ENCODE measurements at regions not wholly inside any gene's neighbourhood (a gene's known extent, or its start where the extent isn't known, plus 50 kb on each side); places are given as distances from the start of the nearest gene placed in this dataset.

GRCh38 chr9:75499812-75500211 lies 390.7 kb upstream of the PCSK5 start:
- TF ChIP-seq CTCF (IDR thresholded peaks at IDR 0.05) (no peak), CBX8 (IDR thresholded peaks at IDR 0.05) (no peak), POLR2A (IDR thresholded peaks at IDR 0.05; ENCODE audit: low read length) (no peak), NPAS2 (CRISPR knock-in tag; IDR thresholded peaks at IDR 0.05; ENCODE audit: borderline replicate concordance) (no peak), CHD2 (IDR thresholded peaks at IDR 0.05; ENCODE audit: low read length, partially characterized antibody) (no peak), EP300 (IDR thresholded peaks at IDR 0.05) (no peak), RFX5 (IDR thresholded peaks at IDR 0.05) (no peak), CHD4 (IDR thresholded peaks at IDR 0.05; ENCODE audit: borderline replicate concordance) (no peak), NFE2L2 (conservative IDR thresholded peaks at IDR 0.05; ENCODE audit: low read length) (no peak), ZFP36 (IDR thresholded peaks at IDR 0.05; ENCODE audit: borderline replicate concordance, partially characterized antibody) (no peak), CEBPB (IDR thresholded peaks at IDR 0.05) (no peak), MAX (IDR thresholded peaks at IDR 0.05) (no peak), ELK1 (IDR thresholded peaks at IDR 0.05; ENCODE audit: low read depth, low read length) (no peak)
